ENCODE measurements at regions not wholly inside any gene's neighbourhood (a gene's known extent, or its start where the extent isn't known, plus 50 kb on each side); places are given as distances from the start of the nearest gene placed in this dataset.
A peak's percentile ranks its signal among the peaks of the same experiment; 100 is the strongest.
"Not testable (repeated sequence)": the region's sequence is repeated elsewhere in the genome, so short reads cannot be mapped to it uniquely, and the experiment has no call there.

DNA sequence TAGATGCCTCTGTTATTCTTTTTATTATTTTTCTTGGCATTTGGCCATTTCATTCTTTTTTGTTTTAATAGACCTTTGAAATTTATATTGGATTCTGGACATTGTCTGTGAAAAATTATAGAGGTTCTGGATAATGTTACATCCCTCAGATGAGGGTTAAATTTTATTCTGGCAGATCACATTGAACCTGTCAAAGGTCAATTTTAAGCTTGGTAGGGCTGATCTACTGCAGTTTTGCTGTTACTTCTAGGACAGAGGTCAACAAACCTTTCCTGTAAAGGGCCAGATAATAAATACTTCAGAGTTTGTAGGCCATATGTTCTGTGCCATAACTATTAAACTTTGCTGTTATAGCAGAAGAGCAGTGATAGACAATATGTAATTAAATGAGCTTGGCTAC lies 318.9 kb upstream of the DPPA4 start:
- no peak for DNase-seq (ENCODE audit: low read depth in 3 of 3)

DNA sequence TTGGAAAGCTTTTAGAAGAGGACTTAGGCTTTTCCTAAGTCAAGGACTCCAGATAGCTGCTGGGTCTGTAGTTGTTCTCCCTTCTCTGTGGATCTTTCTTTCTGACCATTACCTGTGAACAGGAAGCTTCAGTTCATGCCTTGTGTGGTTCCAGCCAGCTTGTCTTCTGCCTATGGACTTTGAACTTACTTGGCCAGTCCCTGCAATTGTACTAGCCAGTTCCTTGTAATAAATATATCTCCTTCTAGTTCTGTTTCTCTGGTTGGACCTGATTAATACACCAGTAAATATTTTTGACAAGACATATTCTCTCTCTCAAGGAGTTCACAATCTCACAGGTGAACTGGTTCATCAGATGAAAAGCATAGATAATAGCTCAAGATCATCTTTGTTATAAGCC lies 341.3 kb upstream of the DPPA4 start:
- no peak for DNase-seq (ENCODE audit: low read depth in 3 of 3)

DNA sequence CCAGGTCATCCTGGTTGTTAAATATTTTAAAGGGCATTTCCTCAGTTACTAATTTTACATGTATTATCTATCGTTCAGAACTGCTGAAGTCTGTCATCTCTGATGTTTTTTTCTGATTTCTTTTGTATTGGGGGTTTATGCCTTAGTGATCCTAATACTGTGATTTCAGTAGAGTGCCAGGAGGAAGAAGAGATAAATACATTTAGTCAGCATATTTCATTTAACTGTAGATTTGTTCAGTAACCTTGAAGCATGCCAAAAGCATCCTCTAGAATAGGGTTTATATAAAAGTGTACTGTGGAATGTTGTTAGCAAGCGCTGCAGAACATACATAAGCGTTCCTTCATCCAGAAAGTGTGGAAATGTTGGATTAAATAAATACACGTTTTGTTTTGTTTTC lies 342.3 kb upstream of the DPPA4 start:
- no peak for DNase-seq (ENCODE audit: low read depth in 3 of 3)

DNA sequence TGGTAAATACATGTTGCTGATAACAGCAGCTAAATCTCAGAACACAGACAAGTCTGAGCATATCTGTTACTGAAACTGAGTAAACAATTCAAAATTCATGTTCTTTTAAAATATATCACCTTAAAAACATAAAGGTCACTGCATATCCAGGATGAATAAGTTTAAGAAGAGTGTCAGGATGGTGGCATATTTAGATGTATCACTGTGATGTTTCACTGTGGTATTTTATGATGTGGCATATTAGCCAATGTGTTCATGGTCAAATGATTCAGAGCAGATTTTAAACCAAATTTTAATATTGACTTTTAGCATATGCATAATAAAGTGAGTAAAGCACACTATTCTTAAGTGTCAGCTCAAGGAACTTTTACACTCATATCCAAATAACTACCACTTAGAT lies 346.4 kb upstream of the DPPA4 start:
- no peak for DNase-seq (ENCODE audit: low read depth in 3 of 3)

DNA sequence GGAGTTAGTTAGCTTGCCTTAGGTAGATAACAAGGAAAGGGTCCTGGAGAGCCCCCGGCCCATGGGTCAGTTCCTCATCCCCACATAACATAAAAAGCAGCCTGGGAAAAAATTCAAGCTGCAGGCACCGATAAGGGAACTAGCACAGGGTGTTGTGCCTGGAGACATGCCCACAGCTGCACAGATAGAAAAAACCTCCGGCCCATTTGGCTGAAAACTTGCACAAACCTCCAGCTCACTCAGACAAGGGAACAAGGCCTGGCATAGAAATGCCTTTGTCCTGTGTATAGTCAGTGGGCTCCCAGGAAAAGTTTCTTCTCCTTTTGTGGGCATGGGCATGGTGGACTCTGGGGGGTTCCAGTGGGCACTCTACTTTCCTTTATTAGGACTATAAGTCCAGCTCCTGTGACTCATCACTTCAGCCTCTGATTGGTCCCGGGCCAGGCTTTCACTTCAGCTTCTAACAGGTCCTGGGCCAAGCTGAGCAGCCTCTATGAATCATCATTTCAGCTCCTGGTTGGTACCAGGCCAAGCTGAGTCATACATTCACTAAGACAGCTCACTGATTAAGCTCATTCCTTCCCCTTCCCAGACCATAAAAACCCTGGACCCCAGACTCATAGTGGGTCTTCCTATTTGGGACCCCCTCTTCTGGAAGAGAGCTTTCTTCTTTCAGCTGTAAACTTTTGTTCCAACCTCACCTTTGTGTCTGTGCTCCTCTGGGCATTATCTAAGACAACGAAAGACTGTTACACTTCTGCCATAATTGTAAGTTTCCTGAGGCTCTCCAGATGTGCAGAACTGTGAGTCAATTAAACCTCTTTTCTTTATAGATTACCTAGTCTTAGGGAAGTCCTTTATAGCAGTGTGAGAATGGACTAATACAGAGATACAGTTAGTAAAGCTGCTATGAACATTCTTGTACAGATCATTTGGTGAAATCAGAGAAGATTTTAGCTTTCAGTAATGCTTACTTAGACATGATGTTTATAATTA lies 348.0 kb upstream of the DPPA4 start:
- DNase-seq (ENCODE audit: low read depth in 3 of 3), result no peak

DNA sequence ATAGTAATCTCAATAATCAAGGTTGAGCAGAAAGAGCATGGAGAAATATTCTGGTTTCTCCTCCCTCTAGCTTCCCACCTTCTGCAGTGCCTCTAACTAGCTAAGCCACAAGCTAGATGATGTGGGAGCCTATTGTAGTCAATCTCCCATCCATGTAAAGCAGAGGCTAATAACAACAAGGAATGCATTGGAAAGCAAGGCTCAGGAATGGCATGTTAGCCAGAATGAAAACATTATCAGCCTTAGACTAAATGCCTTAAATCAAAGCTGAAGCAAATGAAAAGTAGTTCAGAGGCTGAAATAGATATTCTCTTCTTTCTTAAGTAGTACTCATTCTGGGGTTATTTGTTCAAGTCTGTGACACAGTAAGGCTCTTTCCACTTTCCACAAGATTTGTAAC lies 350.3 kb upstream of the DPPA4 start:
- DNase-seq (ENCODE audit: low read depth in 3 of 3), result no peak

DNA sequence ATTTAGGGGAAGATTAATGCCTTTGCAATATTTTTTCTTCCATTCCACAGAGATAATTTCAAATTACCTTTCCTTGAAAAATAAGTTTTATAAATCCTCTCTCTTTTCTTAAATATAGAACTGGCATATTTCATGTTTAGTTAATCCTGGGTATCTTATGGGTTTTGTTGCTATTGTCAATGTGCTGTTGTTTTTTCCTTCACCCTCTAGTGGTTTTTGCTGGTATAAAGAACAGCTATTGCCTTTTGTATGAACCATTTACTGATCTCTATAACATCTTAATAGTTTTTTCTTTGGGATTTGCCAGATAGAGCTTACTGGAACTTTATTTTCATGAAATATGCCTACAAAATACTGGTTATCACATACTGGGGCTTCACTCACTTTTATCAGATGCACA lies 359.6 kb upstream of the DPPA4 start:
- DNase-seq (ENCODE audit: low read depth in 3 of 3), result no peak

DNA sequence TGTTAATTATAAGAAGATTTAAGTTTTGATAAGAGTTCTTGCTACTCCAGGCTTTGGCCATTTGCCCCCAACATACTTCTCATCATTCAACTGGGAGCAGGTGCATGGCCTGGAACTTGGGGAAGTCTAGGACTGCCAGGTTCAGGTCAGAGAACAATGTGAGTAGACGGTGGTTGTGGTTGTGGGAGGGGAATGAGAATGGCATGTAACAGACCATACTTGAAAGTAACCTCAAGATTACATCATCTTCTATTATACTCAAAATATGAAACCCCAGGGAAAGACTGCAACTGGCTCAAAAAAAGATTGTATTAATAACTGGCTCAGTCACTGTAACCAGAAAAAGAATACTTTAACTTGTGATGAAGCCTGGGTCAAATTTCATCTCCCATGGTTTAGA lies 364.9 kb upstream of the DPPA4 start:
- no peak for DNase-seq (ENCODE audit: low read depth in 3 of 3)

DNA sequence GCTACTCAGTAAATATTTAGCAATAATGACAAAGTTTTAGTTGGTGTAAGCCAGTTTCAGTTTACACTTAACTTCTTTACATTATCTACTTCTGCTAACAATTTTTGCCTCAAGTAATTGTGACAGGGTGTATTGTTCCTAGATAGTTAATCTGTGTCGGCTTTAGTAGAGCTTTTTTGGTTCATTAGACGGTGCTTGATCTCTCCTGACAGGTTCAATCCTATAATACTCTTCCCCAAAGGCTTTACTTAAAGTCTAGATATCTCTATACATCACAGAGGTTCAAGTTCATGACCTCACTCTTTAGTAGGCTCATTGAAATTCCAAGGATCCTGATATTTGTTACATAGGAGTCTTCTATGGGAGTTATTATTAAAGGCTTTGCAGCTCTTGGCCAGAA lies 365.6 kb upstream of the DPPA4 start:
- DNase-seq (ENCODE audit: low read depth in 3 of 3), result no peak

DNA sequence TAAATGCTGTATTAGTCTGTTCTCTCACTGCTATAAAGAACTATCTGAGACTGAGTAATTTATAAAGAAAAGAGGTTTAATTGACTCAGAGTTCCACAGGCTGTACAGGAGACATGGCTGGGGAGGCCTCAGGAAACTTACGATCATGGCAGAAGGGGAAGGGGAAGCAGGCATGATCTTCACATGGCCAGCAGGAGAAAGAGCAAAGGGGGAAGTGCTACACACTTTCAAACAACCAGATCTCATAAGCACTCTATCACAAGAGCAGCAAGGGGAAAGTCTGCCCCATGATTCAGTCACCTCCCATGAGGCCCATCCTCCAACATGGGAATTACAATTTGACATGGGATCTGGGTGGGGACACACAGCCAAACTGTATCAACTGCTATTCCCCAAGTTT lies 367.8 kb upstream of the DPPA4 start:
- DNase-seq (ENCODE audit: low read depth in 3 of 3), result not testable (repeated sequence)

DNA sequence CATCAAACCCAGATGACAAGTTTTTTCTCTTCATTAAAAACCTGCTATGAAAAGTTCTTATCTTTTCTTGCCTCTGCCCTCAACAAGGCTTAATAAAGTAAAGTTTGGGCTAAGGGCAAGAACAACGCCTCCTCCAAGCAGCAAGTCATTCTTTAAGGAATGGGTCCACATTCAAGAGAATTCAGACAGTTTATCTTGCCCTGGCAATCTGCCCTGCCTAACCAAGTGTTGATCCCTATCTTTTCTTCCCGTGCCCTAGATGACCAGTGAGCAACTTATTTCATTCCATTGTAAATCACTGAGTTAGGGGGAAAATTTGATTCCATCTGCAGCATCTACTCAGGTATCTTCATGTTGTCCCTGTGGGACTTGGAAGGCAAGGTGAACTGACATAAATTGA lies 370.3 kb upstream of the DPPA4 start:
- DNase-seq (ENCODE audit: low read depth in 3 of 3), result no peak

DNA sequence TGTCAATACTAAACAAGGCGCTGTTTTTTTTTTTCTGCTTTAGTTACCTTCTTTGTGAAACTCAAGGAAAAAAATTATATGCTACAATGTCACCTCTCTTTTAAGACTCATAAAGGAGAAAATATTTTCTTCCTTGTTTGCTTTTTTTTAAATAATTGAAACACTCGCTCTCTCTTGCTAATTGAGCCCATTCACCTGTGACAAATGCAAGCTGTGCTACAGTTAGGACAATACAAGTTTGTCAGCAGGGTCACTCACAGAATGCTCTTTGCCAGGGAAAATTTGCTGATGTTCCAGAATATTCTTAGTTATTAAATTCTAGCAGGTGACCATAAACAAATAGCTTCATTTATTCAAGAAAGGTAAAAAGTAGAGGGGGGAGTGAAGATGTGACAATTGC lies 375.9 kb upstream of the DPPA4 start:
- DNase-seq (ENCODE audit: low read depth in 3 of 3), result no peak

DNA sequence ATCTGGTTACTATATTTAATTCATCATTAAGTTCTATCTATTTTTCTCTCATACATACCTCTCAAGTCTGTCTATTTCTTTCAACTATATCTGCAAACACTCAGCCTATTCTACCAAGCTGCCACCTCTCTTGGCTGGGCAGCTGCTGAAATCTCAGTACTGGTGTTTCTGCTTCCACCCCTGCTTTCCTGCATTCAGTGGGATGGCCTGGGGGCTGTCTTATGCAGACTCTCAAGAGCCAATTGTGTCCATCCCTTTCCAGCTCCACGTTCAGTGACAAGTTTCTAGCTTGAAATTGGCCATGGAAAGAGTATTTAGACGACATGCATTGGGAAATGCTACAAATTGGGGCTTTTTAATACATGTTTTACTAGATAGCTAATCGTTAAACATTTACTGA lies 378.4 kb upstream of the DPPA4 start:
- no peak for DNase-seq (ENCODE audit: low read depth in 3 of 3)

DNA sequence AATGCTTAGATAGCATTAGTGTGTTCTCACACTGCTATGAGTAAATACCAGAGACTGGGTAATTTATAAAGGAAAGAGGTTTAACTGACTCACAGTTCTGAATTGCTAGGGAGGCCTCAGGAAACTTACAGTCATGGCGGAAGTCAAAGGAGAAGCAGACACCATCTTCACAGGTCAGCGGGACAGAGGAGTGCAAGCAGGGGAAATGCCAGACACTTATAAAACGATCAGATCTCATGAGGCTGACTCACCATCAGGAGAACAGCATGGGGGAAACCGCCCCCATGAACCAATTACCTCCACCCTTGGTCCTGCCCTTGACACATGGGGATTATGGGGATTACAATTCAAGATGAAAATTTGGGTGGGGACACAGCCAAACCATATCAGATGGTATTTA lies 381.5 kb upstream of the DPPA4 start:
- DNase-seq (ENCODE audit: low read depth in 3 of 3), result no peak

DNA sequence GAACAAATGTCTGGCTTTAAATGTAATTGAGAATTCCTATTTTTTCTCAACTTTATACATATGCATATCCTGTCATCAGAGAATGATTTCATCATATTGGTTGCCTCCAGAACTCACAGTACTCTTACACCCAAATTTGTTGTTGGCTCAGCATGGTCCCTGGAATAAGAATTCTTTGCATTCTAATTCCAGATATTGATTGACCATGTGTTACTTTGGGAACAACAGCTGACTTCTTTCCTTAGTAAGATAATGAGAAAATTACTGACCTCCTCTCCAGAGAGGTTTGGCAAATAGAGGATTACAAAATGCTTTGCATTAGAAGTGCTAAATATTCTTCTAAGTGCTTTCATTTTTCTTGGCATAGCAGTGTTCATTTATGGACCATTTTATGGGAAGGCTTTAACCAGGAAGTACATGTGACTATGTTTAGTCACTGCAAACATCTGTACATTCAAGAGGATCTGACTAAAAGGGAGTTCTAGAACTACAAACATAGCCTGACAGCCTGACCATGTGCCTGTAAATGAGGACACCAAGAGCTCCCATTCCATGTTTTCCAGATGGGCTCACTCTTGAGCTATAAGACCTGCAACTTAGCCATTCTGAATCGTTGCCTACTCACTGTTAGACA lies 391.6 kb upstream of the DPPA4 start:
- no peak for DNase-seq (ENCODE audit: low read depth in 3 of 3)

DNA sequence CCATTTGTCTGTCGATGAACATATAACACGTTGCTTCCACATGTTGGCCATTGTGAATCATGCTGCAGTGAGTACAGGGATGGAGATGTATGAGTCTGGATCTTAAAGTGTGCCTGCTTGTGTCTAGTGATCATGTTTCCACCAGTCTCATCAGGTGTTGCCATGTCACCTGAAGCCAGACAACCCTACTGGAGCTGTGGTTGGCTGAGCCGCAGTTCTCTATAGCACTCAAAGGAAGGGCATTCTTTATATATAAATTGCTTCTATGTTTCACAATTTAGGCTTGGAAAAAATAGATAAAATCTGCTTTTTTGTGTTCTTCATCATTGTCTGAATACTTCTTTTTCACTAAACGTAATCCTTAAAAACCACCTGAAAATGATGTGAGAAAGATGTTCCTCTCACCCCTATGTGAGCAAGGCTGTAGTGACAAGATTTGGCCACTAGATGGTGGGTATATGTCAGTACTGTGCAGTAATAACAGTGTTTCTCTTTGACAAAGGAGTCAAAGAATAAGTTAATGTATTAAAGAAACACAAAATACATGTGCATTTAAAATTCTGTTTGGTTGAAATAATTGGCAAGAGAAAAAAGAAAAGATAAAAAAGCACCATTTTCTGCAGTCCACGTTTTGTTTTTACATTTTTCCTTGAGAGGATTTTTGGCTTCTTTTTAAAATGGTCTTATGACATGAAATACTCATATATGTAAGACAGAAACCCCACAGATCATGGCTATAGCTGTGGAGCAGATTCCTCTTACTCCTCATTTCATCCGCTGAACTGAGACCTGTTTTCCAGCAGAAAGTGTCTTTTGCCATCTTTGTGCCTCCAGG lies 394.5 kb upstream of the DPPA4 start:
- peak in 2 of 3 experiments; percentile 17 to 49 for DNase-seq (ENCODE audit: low read depth in 3 of 3)

DNA sequence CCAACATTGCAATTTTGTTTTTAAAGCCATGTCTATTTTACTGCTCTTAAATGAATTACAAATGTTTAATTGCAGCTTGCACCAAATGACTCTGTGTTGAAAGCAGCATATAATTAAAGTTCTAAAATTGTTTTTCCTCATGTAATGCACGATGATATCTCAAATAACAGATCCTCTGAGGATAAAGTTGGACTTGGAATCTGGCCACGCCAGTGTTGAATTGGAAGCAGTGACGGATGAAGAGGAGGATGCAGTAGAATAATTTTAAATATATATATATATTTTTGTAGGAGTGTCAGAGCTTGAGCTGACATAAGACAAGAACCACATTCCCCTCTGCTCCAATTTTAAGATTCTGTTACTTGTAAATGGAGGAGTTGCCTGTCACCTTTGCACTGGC lies 406.6 kb upstream of the DPPA4 start:
- DNase-seq (ENCODE audit: low read depth in 3 of 3), result no peak

DNA sequence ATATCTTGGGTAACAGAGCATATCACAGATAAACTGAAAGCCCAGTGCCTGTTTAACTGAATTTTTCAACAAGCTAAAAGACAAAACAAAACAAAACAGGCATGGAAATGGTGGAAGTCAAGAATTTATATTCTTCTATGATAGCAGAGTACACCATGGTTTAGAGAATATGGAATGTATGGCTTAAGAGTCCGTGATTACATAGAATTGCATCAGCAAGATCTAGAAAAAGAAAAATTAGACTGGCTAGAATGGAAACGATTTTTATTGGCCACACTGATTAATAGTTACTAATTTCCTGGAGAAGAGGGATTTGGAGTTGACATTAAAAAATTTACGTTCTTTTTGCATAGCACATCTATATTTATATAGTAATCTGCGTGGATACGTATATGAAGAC lies 435.2 kb upstream of the DPPA4 start:
- no peak for DNase-seq (ENCODE audit: low read depth in 3 of 3)

DNA sequence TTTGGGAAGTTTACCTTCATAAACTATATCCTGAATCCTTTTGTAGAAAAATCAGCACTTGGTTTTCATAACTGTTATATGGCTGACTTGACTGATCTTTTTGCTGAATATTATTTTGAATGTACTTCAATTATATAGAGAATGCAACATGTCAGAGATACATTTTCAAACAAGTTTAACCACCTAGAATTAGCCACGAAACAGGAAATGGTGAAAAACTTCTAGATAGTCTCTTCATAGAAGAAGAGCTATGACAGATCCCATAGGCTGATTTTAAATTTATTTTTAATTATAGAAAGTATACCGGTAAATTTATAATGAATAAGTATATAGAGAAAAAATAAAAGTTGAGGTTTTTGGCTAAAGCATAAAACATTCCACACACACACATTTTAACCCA lies 436.8 kb upstream of the DPPA4 start:
- DNase-seq (ENCODE audit: low read depth in 3 of 3), result no peak

DNA sequence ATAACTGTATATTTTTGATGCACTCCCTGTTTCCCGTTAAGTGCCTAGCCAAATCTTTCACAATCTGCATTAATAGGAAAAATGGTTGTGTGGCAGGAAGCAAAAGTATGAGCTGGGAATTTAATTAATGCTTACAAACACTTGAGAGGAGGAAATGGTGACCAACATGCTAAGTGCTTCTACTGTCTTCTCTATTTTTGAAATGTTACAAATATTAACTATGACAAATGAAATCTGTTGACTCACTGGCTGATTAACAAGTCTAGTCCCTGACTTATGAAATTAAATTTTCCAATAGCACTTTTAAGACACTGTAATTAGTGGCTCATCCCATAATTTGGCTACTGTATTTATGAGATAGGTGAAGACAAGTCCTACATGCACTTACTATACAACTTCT lies 446.9 kb upstream of the DPPA4 start:
- no peak for DNase-seq (ENCODE audit: low read depth in 3 of 3)

DNA sequence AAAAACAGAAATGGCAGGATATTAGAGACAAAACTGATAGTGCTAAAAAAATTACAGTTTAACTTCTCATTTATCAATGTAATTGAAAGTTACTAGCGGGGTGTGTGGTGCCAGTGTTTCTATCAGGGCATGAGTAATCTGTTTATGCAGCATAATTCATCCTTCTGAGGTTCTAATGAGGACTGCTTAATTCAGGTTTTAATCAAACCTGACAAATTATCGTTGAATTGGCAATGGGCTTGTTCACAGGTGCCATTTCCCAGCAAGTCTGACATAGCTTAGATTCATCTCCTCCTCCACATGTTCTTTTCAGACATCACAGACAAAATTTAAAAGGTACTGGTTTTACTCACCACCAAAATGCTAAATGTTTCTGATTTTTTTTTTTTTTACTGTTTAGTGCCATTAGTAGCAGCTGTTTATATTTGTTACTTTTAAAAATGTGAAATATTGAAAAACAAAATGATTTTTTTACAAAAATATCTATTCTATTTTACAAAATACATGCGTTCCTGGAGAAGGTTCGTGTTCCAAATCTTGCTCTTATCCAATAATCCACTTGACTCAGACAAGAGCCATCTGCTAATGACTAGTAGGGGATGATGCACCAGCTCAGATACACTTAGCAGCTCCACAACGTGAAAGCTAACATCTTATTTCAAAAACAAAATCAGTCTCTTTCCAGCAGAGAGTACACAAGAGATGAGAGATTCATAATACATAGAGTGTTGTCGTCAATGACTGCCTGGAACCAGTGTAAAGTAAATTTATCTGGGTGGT lies 447.7 kb upstream of the DPPA4 start:
- no peak for DNase-seq (ENCODE audit: low read depth in 3 of 3)

DNA sequence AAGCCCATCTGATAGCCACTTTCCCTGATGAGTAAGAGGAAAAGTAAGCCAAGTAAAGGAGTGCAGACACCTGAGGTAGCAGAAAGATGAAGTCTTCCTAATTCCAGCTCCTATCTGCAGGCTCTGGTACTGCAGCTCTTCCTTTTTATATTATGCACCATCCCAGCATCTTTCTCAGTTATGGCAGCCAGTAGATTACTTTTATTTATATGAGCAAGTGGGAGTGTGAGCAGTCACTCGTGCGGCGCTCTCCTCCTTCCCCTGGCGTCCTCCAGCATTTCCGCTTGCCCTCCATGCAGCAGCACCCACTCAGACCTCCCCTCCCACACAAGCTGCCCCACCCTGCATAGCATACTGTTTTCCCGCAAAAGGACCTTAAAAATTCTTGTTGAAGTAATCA lies 465.9 kb upstream of the DPPA4 start:
- no peak for DNase-seq (ENCODE audit: low read depth in 3 of 3)
